Peyer's patch (tissue), 4 donors: ENCODE measurements at regions not wholly inside any gene's neighbourhood (a gene's known extent, or its start where the extent isn't known, plus 50 kb on each side); places are given as distances from the start of the nearest gene placed in this dataset.

Experiments
- DNase-seq, 3 donors: peaks; one replicate each; pipeline ENCODE4 v3.0.0-alpha.2; 2017 to 2019
- H3K27ac ChIP-seq, 4 donors: fragments of 200-600 bp; sonication (generic); one replicate each; pipeline ENCODE4 v1.5.1; 2016 to 2019
- H3K27me3 ChIP-seq, 2 donors: fragments of 200-600 bp; sonication (generic); one replicate each; pipeline ENCODE4 v1.5.1; 2019
- H3K36me3 ChIP-seq, 3 donors: fragments of 200-600 bp; sonication (generic); one replicate each; pipeline ENCODE4 v1.5.1; 2016 to 2019
- H3K4me1 ChIP-seq, 4 donors: fragments of 200-600 bp; sonication (generic); one replicate each; pipeline ENCODE4 v1.5.1; 2016 to 2019
- H3K4me3 ChIP-seq, 4 donors: fragments of 200-600 bp; sonication (generic); 1 replicate in 3 of 4; 2 replicates in 1 of 4; pipeline ENCODE4 v1.5.1; 2016 to 2019; ENCODE audit warnings: mild to moderate bottlenecking in 1 of 4
- H3K9me3 ChIP-seq, 4 donors: fragments of 200-600 bp; sonication (generic); one replicate each; pipeline ENCODE4 v1.5.1; 2016 to 2019; ENCODE audit warnings: mild to moderate bottlenecking in 1 of 4
- POLR2A ChIP-seq, 2 donors: fragments of 450-650 bp; IDR thresholded peaks; one replicate each; pipeline ENCODE4 v1.5.1; 2017; ENCODE audit warnings: antibody characterized with exemption in 2 of 2, mild to moderate bottlenecking in 2 of 2, moderate library complexity in 2 of 2
- TF ChIP-seq, protein P1 (sequence below), 6 experiments: fragments of 450-650 bp in 4 of 6; fragments of 200-600 bp in 2 of 6; sonication (generic) in 1 of 6; IDR thresholded peaks; one replicate each; pipeline ENCODE4 v1.5.1; 2017 to 2019; ENCODE audit warnings: antibody characterized with exemption in 6 of 6, mild to moderate bottlenecking in 3 of 6, moderate library complexity in 1 of 6

DNA sequence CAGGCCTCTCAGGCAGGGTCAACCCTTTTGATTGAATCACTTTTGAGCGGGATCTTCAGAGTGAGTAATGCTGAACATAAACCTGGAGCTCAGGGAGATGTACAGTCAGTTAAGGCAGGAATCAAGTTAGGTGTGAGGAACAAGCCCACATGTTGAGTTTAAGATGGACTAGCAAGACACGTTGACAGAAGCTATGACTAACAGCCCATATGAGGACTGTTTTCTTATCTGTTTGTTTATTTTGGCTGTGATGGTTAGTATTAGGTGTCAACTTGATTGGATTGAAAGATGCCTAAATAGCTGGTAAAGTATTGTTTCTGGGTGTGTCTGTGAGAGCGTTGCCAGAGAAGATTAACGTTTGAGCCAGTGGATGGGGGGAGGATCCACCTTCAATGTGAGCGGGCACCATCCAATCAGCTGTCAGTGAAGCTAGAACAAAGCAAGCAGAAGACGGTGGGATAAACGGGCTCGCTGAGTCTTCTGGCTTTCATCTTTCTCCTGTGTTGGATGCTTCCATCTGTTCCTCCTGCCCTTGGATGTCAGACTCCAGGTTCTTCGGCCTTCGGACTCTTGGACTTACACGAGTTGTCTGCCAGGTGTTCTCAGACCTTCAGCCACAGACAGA, 232.3 kb upstream of the STAC start:
- Histone ChIP-seq H3K27me3 (no peaks in the 10 kb centered on the region), H3K27ac (no peak overlapping the region), H3K4me1 (no peaks in the 10 kb centered on the region), H3K9me3 (no peaks in the 10 kb centered on the region), H3K36me3 (no peaks in the 10 kb centered on the region), H3K4me3 (no peak overlapping the region)
- TF ChIP-seq, protein P1, sequence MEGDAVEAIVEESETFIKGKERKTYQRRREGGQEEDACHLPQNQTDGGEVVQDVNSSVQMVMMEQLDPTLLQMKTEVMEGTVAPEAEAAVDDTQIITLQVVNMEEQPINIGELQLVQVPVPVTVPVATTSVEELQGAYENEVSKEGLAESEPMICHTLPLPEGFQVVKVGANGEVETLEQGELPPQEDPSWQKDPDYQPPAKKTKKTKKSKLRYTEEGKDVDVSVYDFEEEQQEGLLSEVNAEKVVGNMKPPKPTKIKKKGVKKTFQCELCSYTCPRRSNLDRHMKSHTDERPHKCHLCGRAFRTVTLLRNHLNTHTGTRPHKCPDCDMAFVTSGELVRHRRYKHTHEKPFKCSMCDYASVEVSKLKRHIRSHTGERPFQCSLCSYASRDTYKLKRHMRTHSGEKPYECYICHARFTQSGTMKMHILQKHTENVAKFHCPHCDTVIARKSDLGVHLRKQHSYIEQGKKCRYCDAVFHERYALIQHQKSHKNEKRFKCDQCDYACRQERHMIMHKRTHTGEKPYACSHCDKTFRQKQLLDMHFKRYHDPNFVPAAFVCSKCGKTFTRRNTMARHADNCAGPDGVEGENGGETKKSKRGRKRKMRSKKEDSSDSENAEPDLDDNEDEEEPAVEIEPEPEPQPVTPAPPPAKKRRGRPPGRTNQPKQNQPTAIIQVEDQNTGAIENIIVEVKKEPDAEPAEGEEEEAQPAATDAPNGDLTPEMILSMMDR (IDR thresholded peaks at IDR 0.05): no peak
- no peak for TF ChIP-seq POLR2A (IDR thresholded peaks at IDR 0.05)
- DNase-seq: no peak

DNA sequence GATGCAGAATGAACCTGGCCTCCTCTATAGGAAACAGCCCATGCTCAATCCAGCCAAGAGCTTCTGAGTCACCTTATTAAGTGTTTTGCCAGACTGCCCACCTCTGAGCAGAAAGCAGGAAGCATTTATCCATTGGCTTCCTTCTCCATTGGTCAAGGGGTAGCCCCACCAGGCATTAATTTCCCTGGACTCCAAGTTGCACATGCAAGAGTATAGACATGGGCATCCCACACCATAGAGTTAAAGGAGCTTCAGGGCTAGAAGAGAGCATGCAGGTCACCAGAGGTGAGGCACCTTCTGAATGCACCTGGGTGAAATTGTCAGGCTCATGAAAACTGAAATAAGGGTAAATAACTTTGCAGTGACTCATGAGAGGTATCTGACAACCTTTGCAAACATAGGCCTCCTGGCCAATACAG, 230.8 kb upstream of the STAC start:
- Histone ChIP-seq H3K4me3 (no peak overlapping the region), H3K9me3 (no peaks in the 10 kb centered on the region), H3K4me1 (no peaks in the 10 kb centered on the region), H3K27ac (no peak overlapping the region), H3K36me3 (no peaks in the 10 kb centered on the region), H3K27me3 (no peaks in the 10 kb centered on the region)
- DNase-seq: no peak
- TF ChIP-seq, protein P1 (IDR thresholded peaks at IDR 0.05): no peak
- no peak for TF ChIP-seq POLR2A (IDR thresholded peaks at IDR 0.05)

- Histone ChIP-seq H3K36me3 (no peaks in the 10 kb centered on the region), H3K4me3 (no peak overlapping the region), H3K9me3 (no peaks in the 10 kb centered on the region), H3K27ac (no peak overlapping the region), H3K4me1 (no peaks in the 10 kb centered on the region), H3K27me3 (no peaks in the 10 kb centered on the region)
- TF ChIP-seq, protein P1 (IDR thresholded peaks at IDR 0.05): no peak
- no peak for TF ChIP-seq POLR2A (IDR thresholded peaks at IDR 0.05)
- no peak for DNase-seq
These were observed 224.8 kb upstream of the STAC start for GRCh38 chr3:36155515-36155914.

GRCh38 chr3:36164400-36164799, 215.9 kb upstream of the STAC start:
- Histone ChIP-seq H3K27ac (no peak overlapping the region), H3K27me3 (no peaks in the 10 kb centered on the region), H3K4me3 (no peak overlapping the region), H3K4me1 (no peaks in the 10 kb centered on the region), H3K36me3 (no peaks in the 10 kb centered on the region), H3K9me3 (no peaks in the 10 kb centered on the region)
- DNase-seq: no peak
- TF ChIP-seq POLR2A (IDR thresholded peaks at IDR 0.05): no peak
- TF ChIP-seq, protein P1 (IDR thresholded peaks at IDR 0.05): no peak

DNA sequence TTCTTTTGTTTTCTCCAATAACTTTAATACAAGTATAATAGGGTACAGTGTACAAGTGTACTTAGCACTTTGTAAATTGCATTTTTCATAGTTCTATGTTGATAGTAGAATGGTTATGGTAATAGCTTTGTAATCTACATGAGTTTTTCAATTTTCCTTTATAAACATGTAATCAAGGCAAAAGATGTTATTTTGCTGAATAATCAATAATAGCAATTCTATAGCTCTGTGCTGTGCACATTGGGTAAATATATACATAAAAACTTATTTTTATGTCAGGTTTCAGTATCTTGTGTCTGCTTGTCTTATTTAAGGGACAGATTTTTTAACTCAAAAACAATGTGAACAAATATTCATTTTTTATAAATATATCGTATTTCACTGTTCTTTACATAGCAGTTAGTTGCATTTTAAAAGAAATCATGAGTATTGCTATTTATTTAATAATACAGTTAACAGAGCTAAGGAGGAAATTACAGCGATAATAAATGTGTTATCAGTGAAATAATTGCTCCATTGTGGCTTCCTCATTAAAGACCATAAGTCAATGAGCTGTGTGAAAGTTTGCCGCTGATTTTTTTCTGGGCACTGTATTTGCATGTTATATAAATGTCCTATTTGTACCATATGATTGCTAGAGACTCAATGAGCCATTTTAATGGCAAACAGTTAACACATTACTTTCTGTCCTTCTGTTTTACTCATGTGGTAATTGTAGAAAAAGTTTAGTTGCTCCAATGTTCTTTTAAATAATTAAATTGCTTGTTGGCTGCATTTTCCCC, 214.6 kb upstream of the STAC start:
- no peaks in the 10 kb centered on the region for H3K4me1 ChIP-seq
- H3K4me3 ChIP-seq: no peak overlapping the region
- H3K36me3 ChIP-seq: no peaks in the 10 kb centered on the region
- H3K9me3 ChIP-seq: no peaks in the 10 kb centered on the region
- TF ChIP-seq, protein P1 (IDR thresholded peaks at IDR 0.05): no peak
- TF ChIP-seq POLR2A (IDR thresholded peaks at IDR 0.05): no peak
- no peak overlapping the region for H3K27ac ChIP-seq
- DNase-seq: no peak
- H3K27me3 ChIP-seq: no peaks in the 10 kb centered on the region
